Parathyroid adenoma (tissue), 2 donors: ENCODE measurements at regions not wholly inside any gene's neighbourhood (a gene's known extent, or its start where the extent isn't known, plus 50 kb on each side); places are given as distances from the start of the nearest gene placed in this dataset.
"Not testable (repeated sequence)": the region's sequence is repeated elsewhere in the genome, so short reads cannot be mapped to it uniquely, and the experiment has no call there.

Experiments
- H2AFZ ChIP-seq: fragments of 300-600 bp; sonication (generic); one replicate; pipeline ENCODE4 v1.7.0; 2017; ENCODE audit warnings: antibody characterized with exemption, mild to moderate bottlenecking
- H3K27ac ChIP-seq: fragments of 300-600 bp; sonication (generic); one replicate; pipeline ENCODE4 v1.7.0; 2017
- H3K27me3 ChIP-seq: fragments of 300-600 bp; sonication (generic); one replicate; pipeline ENCODE4 v1.7.0; 2017; ENCODE audit warnings: low read length; ENCODE audit not compliant: control insufficient read depth, insufficient read depth
- H3K36me3 ChIP-seq: fragments of 300-600 bp; sonication (generic); one replicate; pipeline ENCODE4 v1.7.0; 2017; ENCODE audit warnings: low read length; ENCODE audit not compliant: control insufficient read depth, insufficient read depth
- H3K4me1 ChIP-seq: fragments of 300-600 bp; sonication (generic); one replicate; pipeline ENCODE4 v1.7.0; 2017; ENCODE audit warnings: control low read depth
- H3K4me2 ChIP-seq: fragments of 300-600 bp; sonication (generic); one replicate; pipeline ENCODE4 v1.7.0; 2017; ENCODE audit warnings: low read length
- H3K4me3 ChIP-seq: fragments of 300-600 bp; sonication (generic); one replicate; pipeline ENCODE4 v1.7.0; 2017; ENCODE audit warnings: low read depth, low read length
- H3K79me2 ChIP-seq: fragments of 300-600 bp; sonication (generic); one replicate; pipeline ENCODE4 v1.7.0; 2017; ENCODE audit warnings: control low read depth
- H3K9ac ChIP-seq: fragments of 300-600 bp; sonication (generic); one replicate; pipeline ENCODE4 v1.7.0; 2017; ENCODE audit warnings: mild to moderate bottlenecking
- H3K9me3 ChIP-seq: fragments of 300-600 bp; sonication (generic); one replicate; pipeline ENCODE4 v1.7.0; 2017; ENCODE audit warnings: low read length; ENCODE audit not compliant: control insufficient read depth
- CTCF ChIP-seq: fragments of 300-600 bp; sonication (generic); IDR thresholded peaks from one replicate; pipeline ENCODE4 v1.7.0; 2017; ENCODE audit warnings: antibody characterized with exemption, mild to moderate bottlenecking
- donor health status: primary hyperparathyroidism.

- H3K9ac ChIP-seq = no peak overlapping the region
These were observed 208.2 kb downstream of the TMA16 start for GRCh38 chr4:163702736-163703135.

GRCh38 chr4:163703251-163703650, 208.8 kb downstream of the TMA16 start:
- no peaks in the 10 kb centered on the region for H3K36me3 ChIP-seq
- no peak overlapping the region for H3K9ac ChIP-seq
- H2AFZ ChIP-seq = no peak overlapping the region
- no peaks in the 10 kb centered on the region for H3K9me3 ChIP-seq
- no peak overlapping the region for H3K27ac ChIP-seq
- H3K4me1 ChIP-seq = no peaks in the 10 kb centered on the region
- TF ChIP-seq CTCF = no peak
- no peaks in the 10 kb centered on the region for H3K27me3 ChIP-seq
- no peak overlapping the region for H3K4me3 ChIP-seq
- no peaks in the 10 kb centered on the region for H3K79me2 ChIP-seq
- no peak overlapping the region for H3K4me2 ChIP-seq

More at GRCh38 chr4:163702736-163703135, 208.2 kb downstream of the TMA16 start:
- no peak for TF ChIP-seq CTCF
- no peak overlapping the region for H3K27ac ChIP-seq
- H3K4me2 ChIP-seq = no peak overlapping the region
- H3K36me3 ChIP-seq = no peaks in the 10 kb centered on the region
- no peaks in the 10 kb centered on the region for H3K9me3 ChIP-seq
- no peak overlapping the region for H3K4me3 ChIP-seq
- H3K27me3 ChIP-seq = no peaks in the 10 kb centered on the region
- no peaks in the 10 kb centered on the region for H3K79me2 ChIP-seq
- H3K4me1 ChIP-seq = no peaks in the 10 kb centered on the region
- no peak overlapping the region for H2AFZ ChIP-seq

GRCh38 chr4:163707873-163708272, 213.4 kb downstream of the TMA16 start:
- no peaks in the 10 kb centered on the region for H3K27me3 ChIP-seq
- no peak overlapping the region for H3K9ac ChIP-seq
- H3K9me3 ChIP-seq = no peaks in the 10 kb centered on the region
- H3K4me1 ChIP-seq = no peaks in the 10 kb centered on the region
- no peak overlapping the region for H3K27ac ChIP-seq
- H3K4me3 ChIP-seq = no peak overlapping the region
- no peak overlapping the region for H3K4me2 ChIP-seq
- no peak for TF ChIP-seq CTCF
- no peaks in the 10 kb centered on the region for H3K79me2 ChIP-seq
- H2AFZ ChIP-seq = no peak overlapping the region
- H3K36me3 ChIP-seq = no peaks in the 10 kb centered on the region

GRCh38 chr4:163709601-163710000, 215.1 kb downstream of the TMA16 start:
- H3K27me3 ChIP-seq = no peaks in the 10 kb centered on the region
- no peaks in the 10 kb centered on the region for H3K9me3 ChIP-seq
- H3K9ac ChIP-seq = no peak overlapping the region
- no peak overlapping the region for H3K27ac ChIP-seq
- no peak for TF ChIP-seq CTCF
- H3K4me2 ChIP-seq = no peak overlapping the region
- no peak overlapping the region for H3K4me3 ChIP-seq
- H2AFZ ChIP-seq = no peak overlapping the region
- no peaks in the 10 kb centered on the region for H3K79me2 ChIP-seq
- H3K4me1 ChIP-seq = no peaks in the 10 kb centered on the region
- no peaks in the 10 kb centered on the region for H3K36me3 ChIP-seq

- no peaks in the 10 kb centered on the region for H3K9me3 ChIP-seq
- TF ChIP-seq CTCF = no peak
- no peak overlapping the region for H3K9ac ChIP-seq
- H3K4me1 ChIP-seq = no peaks in the 10 kb centered on the region
- no peak overlapping the region for H3K4me2 ChIP-seq
- no peaks in the 10 kb centered on the region for H3K27me3 ChIP-seq
- no peak overlapping the region for H3K27ac ChIP-seq
- H3K36me3 ChIP-seq = no peaks in the 10 kb centered on the region
- H3K4me3 ChIP-seq = no peak overlapping the region
- H3K79me2 ChIP-seq = no peaks in the 10 kb centered on the region
- no peak overlapping the region for H2AFZ ChIP-seq
These were observed 215.7 kb downstream of the TMA16 start for GRCh38 chr4:163710158-163710557.

- H3K4me1 ChIP-seq, H3K27ac ChIP-seq, H3K4me3 ChIP-seq, H3K27me3 ChIP-seq, H3K79me2 ChIP-seq, H3K9me3 ChIP-seq, H3K36me3 ChIP-seq, H3K9ac ChIP-seq, H2AFZ ChIP-seq, H3K4me2 ChIP-seq: not testable (repeated sequence)
These were observed 230.0 kb downstream of the TMA16 start for GRCh38 chr4:163724495-163724894.
